Ascending aorta (tissue), 2 donors: ENCODE measurements at regions not wholly inside any gene's neighbourhood (a gene's known extent, or its start where the extent isn't known, plus 50 kb on each side); places are given as distances from the start of the nearest gene placed in this dataset.

Experiments
- DNase-seq, 2 donors: peaks; one replicate each; pipeline ENCODE4 v3.0.0-alpha.2; 2019; ENCODE audit warnings: low spot score in 2 of 2
- H3K27ac ChIP-seq, 2 donors: fragments of 200-600 bp; sonication (generic); one replicate each; pipeline ENCODE4 v1.5.1; 2016 to 2017; ENCODE audit warnings: mild to moderate bottlenecking in 1 of 2
- H3K27me3 ChIP-seq: fragments of 200-600 bp; sonication (generic); one replicate; pipeline ENCODE4 v1.5.1; 2017
- H3K36me3 ChIP-seq, 2 donors: fragments of 200-600 bp; sonication (generic); one replicate each; pipeline ENCODE4 v1.5.1; 2016
- H3K4me1 ChIP-seq, 2 donors: fragments of 200-600 bp; sonication (generic); one replicate each; pipeline ENCODE4 v1.5.1; 2016 to 2017; ENCODE audit warnings: mild to moderate bottlenecking in 1 of 2
- H3K4me3 ChIP-seq, 2 donors: fragments of 200-600 bp; sonication (generic); one replicate each; pipeline ENCODE4 v1.5.1; 2016 to 2017; ENCODE audit warnings: mild to moderate bottlenecking in 1 of 2
- H3K9me3 ChIP-seq, 2 donors: fragments of 200-600 bp; sonication (generic); one replicate each; pipeline ENCODE4 v1.5.1; 2016
- CTCF ChIP-seq, 3 experiments: fragments of 200-600 bp in 2 of 3; fragments of 450-650 bp in 1 of 3; sonication (generic) in 2 of 3; IDR thresholded peaks; one replicate each; pipeline ENCODE4 v1.5.1; 2016 to 2019; ENCODE audit warnings: antibody characterized with exemption in 3 of 3, mild to moderate bottlenecking in 1 of 3, moderate library complexity in 1 of 3
- intact Hi-C: fragments of 100-400 bp; cut with DNase I; formaldehyde crosslinking; loops from one replicate; pipeline ENCODE4 v1.15.1; 2023

- no peak for TF ChIP-seq CTCF (IDR thresholded peaks at IDR 0.05)
- H3K27ac ChIP-seq = no peak overlapping the region
- no peaks in the 10 kb centered on the region for H3K9me3 ChIP-seq
- no peaks in the 10 kb centered on the region for H3K27me3 ChIP-seq
- intact Hi-C loops = no loop called here
- H3K4me1 ChIP-seq = no peaks in the 10 kb centered on the region
- H3K36me3 ChIP-seq = no peaks in the 10 kb centered on the region
- no peak overlapping the region for H3K4me3 ChIP-seq
- DNase-seq = no peak
Measured at GRCh38 chr5:166535641-166536040, 1755.8 kb upstream of the WWC1 start.

DNA sequence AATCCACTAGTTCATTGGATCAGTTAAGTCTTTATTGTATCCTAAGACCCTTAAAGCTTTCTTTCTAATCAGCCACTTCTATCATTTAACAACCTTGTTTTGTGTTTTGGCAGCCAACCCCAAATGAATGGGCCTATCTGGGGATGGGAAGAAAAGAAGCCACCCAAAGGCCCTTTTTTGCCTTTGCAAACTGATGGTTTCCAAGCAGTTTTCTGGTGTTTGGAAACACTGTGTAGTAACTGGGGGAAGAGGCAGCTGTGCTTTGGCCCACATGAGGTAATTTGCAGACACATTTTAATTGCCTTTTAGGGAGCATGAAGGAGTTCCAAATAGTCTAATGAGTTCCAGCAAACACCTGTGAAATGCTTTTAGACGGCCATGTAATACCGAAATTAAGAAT, 1751.3 kb upstream of the WWC1 start:
- Histone ChIP-seq H3K27ac (no peak overlapping the region), H3K9me3 (no peaks in the 10 kb centered on the region), H3K36me3 (no peaks in the 10 kb centered on the region), H3K4me3 (no peak overlapping the region), H3K27me3 (no peaks in the 10 kb centered on the region), H3K4me1 (no peaks in the 10 kb centered on the region)
- intact Hi-C loops = no loop called here
- no peak for DNase-seq
- no peak for TF ChIP-seq CTCF (IDR thresholded peaks at IDR 0.05)

- no peaks in the 10 kb centered on the region for H3K4me1 ChIP-seq
- H3K9me3 ChIP-seq = no peaks in the 10 kb centered on the region
- H3K4me3 ChIP-seq = no peak overlapping the region
- no peaks in the 10 kb centered on the region for H3K36me3 ChIP-seq
- intact Hi-C loops = no loop called here
- H3K27me3 ChIP-seq = no peaks in the 10 kb centered on the region
- no peak for DNase-seq
- no peak overlapping the region for H3K27ac ChIP-seq
- no peak for TF ChIP-seq CTCF (IDR thresholded peaks at IDR 0.05)
Measured at GRCh38 chr5:166551384-166551783, 1740.1 kb upstream of the WWC1 start.

DNA sequence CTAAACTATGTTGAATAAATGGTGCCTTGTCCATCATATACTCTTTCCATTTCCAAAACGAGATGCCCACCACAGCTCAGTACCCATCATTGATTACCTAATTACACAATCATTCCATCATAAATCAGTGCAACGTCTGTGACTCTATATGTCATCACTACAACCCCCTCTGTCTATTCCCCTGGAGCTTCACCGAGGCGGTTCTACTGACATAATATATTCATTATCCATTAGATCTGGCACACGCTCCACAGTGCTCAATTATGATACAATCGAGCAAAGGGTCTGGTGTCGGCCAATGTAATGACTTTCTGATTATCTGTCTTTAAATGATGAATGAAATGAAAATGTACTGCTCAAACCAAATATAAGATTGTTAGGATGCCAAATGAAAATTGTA, 1737.7 kb upstream of the WWC1 start:
- no peak for TF ChIP-seq CTCF (IDR thresholded peaks at IDR 0.05)
- no peaks in the 10 kb centered on the region for H3K36me3 ChIP-seq
- no peaks in the 10 kb centered on the region for H3K27me3 ChIP-seq
- H3K4me3 ChIP-seq = no peak overlapping the region
- DNase-seq = no peak
- intact Hi-C loops = no loop called here
- no peak overlapping the region for H3K27ac ChIP-seq
- H3K4me1 ChIP-seq = no peaks in the 10 kb centered on the region
- no peaks in the 10 kb centered on the region for H3K9me3 ChIP-seq

GRCh38 chr5:166561759-166562158, 1729.7 kb upstream of the WWC1 start:
- Histone ChIP-seq H3K4me1 (no peaks in the 10 kb centered on the region), H3K36me3 (no peaks in the 10 kb centered on the region), H3K27ac (no peak overlapping the region), H3K27me3 (no peaks in the 10 kb centered on the region), H3K9me3 (peaks cover 0 to 7% of the 10 kb centered on the region in 2 donors), H3K4me3 (no peak overlapping the region)
- no peak for TF ChIP-seq CTCF (IDR thresholded peaks at IDR 0.05)
- DNase-seq = no peak
- intact Hi-C loops = no loop called here

DNA sequence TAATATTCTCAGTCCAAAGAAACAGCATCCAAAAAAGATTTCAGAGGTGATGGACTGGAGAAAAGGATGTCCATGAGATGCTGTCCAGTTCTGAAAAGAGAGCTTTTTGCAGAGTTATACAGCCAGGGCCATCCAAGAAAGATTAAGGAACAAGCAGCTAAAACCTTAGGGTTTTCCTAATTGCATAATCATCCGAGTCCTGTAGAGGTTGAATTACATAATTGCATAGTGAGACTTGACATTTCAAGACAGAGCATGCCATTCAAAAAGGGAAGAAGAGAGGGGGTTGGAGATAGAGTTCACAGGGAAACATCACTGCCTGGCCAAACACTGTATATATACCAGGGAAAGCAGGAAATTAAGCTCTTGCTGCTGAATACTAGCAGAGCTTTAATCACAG, 1729.2 kb upstream of the WWC1 start:
- H3K36me3 ChIP-seq = no peaks in the 10 kb centered on the region
- intact Hi-C loops = no loop called here
- H3K4me1 ChIP-seq = no peaks in the 10 kb centered on the region
- TF ChIP-seq CTCF (IDR thresholded peaks at IDR 0.05) = no peak
- H3K9me3 ChIP-seq = peaks cover 0 to 7% of the 10 kb centered on the region in 2 donors
- H3K27ac ChIP-seq = no peak overlapping the region
- DNase-seq = no peak
- H3K27me3 ChIP-seq = no peaks in the 10 kb centered on the region
- no peak overlapping the region for H3K4me3 ChIP-seq
